GM11168 (cell line): ENCODE measurements at regions not wholly inside any gene's neighbourhood (a gene's known extent, or its start where the extent isn't known, plus 50 kb on each side); places are given as distances from the start of the nearest gene placed in this dataset.

Experiments used
- in situ Hi-C: fragments of 300-500 bp; cut with MboI; formaldehyde crosslinking; loops from one replicate; pipeline ENCODE4 v1.12.0; 2022; ENCODE audit warnings: low sequenced_read_pairs; ENCODE audit not compliant: unreplicated experiment

- in situ Hi-C loops, result no loop called here
These were observed 308.0 kb upstream of the UBE2E3 start for GRCh38 chr2:180672377-180672776.

- in situ Hi-C loops, result no loop called here
These were observed 310.0 kb upstream of the UBE2E3 start for GRCh38 chr2:180670302-180671003.

- in situ Hi-C loops, result no loop called here
These were observed 311.4 kb upstream of the UBE2E3 start for GRCh38 chr2:180669016-180669415.

GRCh38 chr2:180664507-180664906, 315.9 kb upstream of the UBE2E3 start:
- in situ Hi-C loops, result no loop called here

- in situ Hi-C loops, result no loop called here
These were observed 317.4 kb upstream of the UBE2E3 start for GRCh38 chr2:180662941-180663471.

GRCh38 chr2:180662521-180662920, 317.9 kb upstream of the UBE2E3 start:
- in situ Hi-C loops, result no loop called here

GRCh38 chr2:180661686-180662030, 318.7 kb upstream of the UBE2E3 start:
- in situ Hi-C loops, result no loop called here

- in situ Hi-C loops, result no loop called here
These were observed 319.3 kb upstream of the UBE2E3 start for GRCh38 chr2:180660881-180661685.

- in situ Hi-C loops, result no loop called here
These were observed 320.2 kb upstream of the UBE2E3 start for GRCh38 chr2:180660207-180660606.

GRCh38 chr2:180657054-180657453, 323.4 kb upstream of the UBE2E3 start:
- in situ Hi-C loops, result no loop called here

GRCh38 chr2:180656455-180656847, 324.0 kb upstream of the UBE2E3 start:
- in situ Hi-C loops, result no loop called here

- in situ Hi-C loops, result no loop called here
These were observed 324.5 kb upstream of the UBE2E3 start for GRCh38 chr2:180655842-180656454.

- in situ Hi-C loops, result no loop called here
These were observed 325.0 kb upstream of the UBE2E3 start for GRCh38 chr2:180655393-180655792.

- in situ Hi-C loops, result no loop called here
These were observed 326.9 kb upstream of the UBE2E3 start for GRCh38 chr2:180653481-180653880.

GRCh38 chr2:180652794-180653193, 327.6 kb upstream of the UBE2E3 start:
- in situ Hi-C loops, result no loop called here

- in situ Hi-C loops, result no loop called here
These were observed 328.8 kb upstream of the UBE2E3 start for GRCh38 chr2:180651596-180651995.

GRCh38 chr2:180647621-180648020, 332.8 kb upstream of the UBE2E3 start:
- in situ Hi-C loops, result no loop called here

- in situ Hi-C loops, result no loop called here
These were observed 333.2 kb upstream of the UBE2E3 start for GRCh38 chr2:180647221-180647620.

GRCh38 chr2:180646756-180647155, 333.6 kb upstream of the UBE2E3 start:
- in situ Hi-C loops, result no loop called here

GRCh38 chr2:180644709-180645108, 335.7 kb upstream of the UBE2E3 start:
- in situ Hi-C loops, result no loop called here

GRCh38 chr2:180630756-180631155, 349.6 kb upstream of the UBE2E3 start:
- in situ Hi-C loops, result no loop called here
